GM23338 (cell line): ENCODE measurements at regions not wholly inside any gene's neighbourhood (a gene's known extent, or its start where the extent isn't known, plus 50 kb on each side); places are given as distances from the start of the nearest gene placed in this dataset.

ENCODE experiments used
- ATAC-seq: fragments of 200-7000 bp; cut with Tn5 transposase; 3 replicates; pipeline ENCODE4 v1.9.1; 2020
- DNase-seq: peaks from one replicate; pipeline ENCODE4 v3.0.0-alpha.2; 2015; ENCODE audit warnings: low spot score
- H2AFZ ChIP-seq: fragments of 200-600 bp; sonication (generic); 2 replicates; pipeline ENCODE4 v1.8.0; 2016; ENCODE audit warnings: antibody characterized with exemption, mild to moderate bottlenecking, moderate library complexity
- H3F3A ChIP-seq: fragments of 200-600 bp; sonication (generic); replicated peaks from 2 replicates; pipeline ENCODE4 v1.8.0; 2017; ENCODE audit warnings: antibody characterized with exemption, mixed run types, low read depth
- H3K27ac ChIP-seq: fragments of 200-600 bp; sonication (generic); 2 replicates; pipeline ENCODE4 v1.6.1; 2016; ENCODE audit warnings: low read depth
- H3K27me3 ChIP-seq: fragments of 200-600 bp; sonication (generic); 2 replicates; pipeline ENCODE4 v1.8.0; 2016; ENCODE audit warnings: mild to moderate bottlenecking, mixed run types, moderate library complexity; ENCODE audit not compliant: insufficient read depth
- H3K36me3 ChIP-seq: fragments of 200-600 bp; sonication (generic); 2 replicates; pipeline ENCODE4 v1.8.0; 2016; ENCODE audit warnings: mild to moderate bottlenecking; ENCODE audit not compliant: insufficient read depth
- H3K4me1 ChIP-seq: fragments of 200-600 bp; sonication (generic); 2 replicates; pipeline ENCODE4 v1.8.0; 2016; ENCODE audit warnings: mild to moderate bottlenecking, moderate library complexity; ENCODE audit not compliant: insufficient read depth
- H3K4me2 ChIP-seq: fragments of 200-600 bp; sonication (generic); 2 replicates; pipeline ENCODE4 v1.7.1; 2017; ENCODE audit warnings: mixed run types
- H3K4me3 ChIP-seq: fragments of 200-600 bp; sonication (generic); 2 replicates; pipeline ENCODE4 v1.6.1; 2016; ENCODE audit warnings: mixed run types
- H3K79me2 ChIP-seq: fragments of 200-600 bp; sonication (generic); replicated peaks from 2 replicates; pipeline ENCODE4 v1.8.0; 2017; ENCODE audit warnings: mild to moderate bottlenecking; ENCODE audit not compliant: insufficient read depth
- H3K9me2 ChIP-seq: fragments of 200-600 bp; sonication (generic); 2 replicates; pipeline ENCODE4 v1.8.0; 2017; ENCODE audit not compliant: insufficient read depth
- H4K20me1 ChIP-seq: fragments of 200-600 bp; sonication (generic); replicated peaks from 2 replicates; pipeline ENCODE4 v1.8.0; 2017; ENCODE audit warnings: mild to moderate bottlenecking; ENCODE audit not compliant: insufficient read depth
- H3K27ac Mint-ChIP-seq: 2 replicates; pipeline ENCODE4 v1.8.0; 2020; ENCODE audit warnings: inconsistent platforms, mild to moderate bottlenecking, moderate library complexity, mixed read lengths
- H3K27me3 Mint-ChIP-seq: 3 replicates; pipeline ENCODE4 v1.8.0; 2022; ENCODE audit warnings: low read depth, mild to moderate bottlenecking, moderate library complexity, mixed read lengths, inconsistent platforms; ENCODE audit not compliant: insufficient read depth, poor library complexity
- H3K36me3 Mint-ChIP-seq: 3 replicates; pipeline ENCODE4 v1.8.0; 2021; ENCODE audit warnings: low read depth, mild to moderate bottlenecking, inconsistent platforms, moderate library complexity, mixed read lengths
- H3K4me1 Mint-ChIP-seq: 3 replicates; pipeline ENCODE4 v1.8.0; 2020; ENCODE audit warnings: mild to moderate bottlenecking, inconsistent platforms, mixed read lengths
- H3K4me3 Mint-ChIP-seq: 3 replicates; pipeline ENCODE4 v1.8.0; 2021; ENCODE audit warnings: moderate library complexity, mild to moderate bottlenecking, inconsistent platforms, mixed read lengths
- H3K9me3 Mint-ChIP-seq: 3 replicates; pipeline ENCODE4 v1.8.0; 2020; ENCODE audit warnings: moderate library complexity, mild to moderate bottlenecking, inconsistent platforms, mixed read lengths
- CREB1 ChIP-seq: fragments of 250-450 bp; sonication (Bioruptor Pico); IDR thresholded peaks from 2 replicates; pipeline ENCODE4 v1.5.0; 2020; ENCODE audit warnings: low read depth, mild to moderate bottlenecking, moderate library complexity
- POLR2AphosphoS5 ChIP-seq: IDR thresholded peaks from 2 replicates; pipeline ENCODE4 v1.6.1; 2016; ENCODE audit warnings: antibody characterized with exemption, low read depth
- TF ChIP-seq, protein P1 (sequence below): fragments of 250-450 bp; sonication (Bioruptor Pico); IDR thresholded peaks from 2 replicates; pipeline ENCODE4 v1.5.0; 2020; ENCODE audit warnings: mild to moderate bottlenecking, moderate library complexity

DNA sequence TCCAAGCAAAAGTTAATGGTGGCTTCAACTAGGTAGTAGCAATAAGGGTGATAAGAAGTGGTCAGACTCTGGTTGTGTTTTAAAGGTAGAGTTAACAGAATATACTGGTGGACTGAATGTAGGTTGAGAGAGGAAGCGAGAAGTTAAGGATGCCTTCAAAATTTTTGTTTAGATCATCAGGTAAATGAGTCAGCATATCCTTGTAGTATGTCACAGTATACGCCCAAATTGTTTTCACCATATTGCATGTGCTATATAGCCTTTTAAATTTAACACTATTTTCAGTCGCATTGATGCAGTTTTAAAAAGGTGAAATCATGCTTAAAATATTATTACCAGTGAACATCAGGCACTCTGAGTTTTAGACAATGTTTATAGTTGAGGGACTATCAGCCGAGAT lies 74.6 kb downstream of the RBM11 start (continued):
- TF ChIP-seq, protein P1, sequence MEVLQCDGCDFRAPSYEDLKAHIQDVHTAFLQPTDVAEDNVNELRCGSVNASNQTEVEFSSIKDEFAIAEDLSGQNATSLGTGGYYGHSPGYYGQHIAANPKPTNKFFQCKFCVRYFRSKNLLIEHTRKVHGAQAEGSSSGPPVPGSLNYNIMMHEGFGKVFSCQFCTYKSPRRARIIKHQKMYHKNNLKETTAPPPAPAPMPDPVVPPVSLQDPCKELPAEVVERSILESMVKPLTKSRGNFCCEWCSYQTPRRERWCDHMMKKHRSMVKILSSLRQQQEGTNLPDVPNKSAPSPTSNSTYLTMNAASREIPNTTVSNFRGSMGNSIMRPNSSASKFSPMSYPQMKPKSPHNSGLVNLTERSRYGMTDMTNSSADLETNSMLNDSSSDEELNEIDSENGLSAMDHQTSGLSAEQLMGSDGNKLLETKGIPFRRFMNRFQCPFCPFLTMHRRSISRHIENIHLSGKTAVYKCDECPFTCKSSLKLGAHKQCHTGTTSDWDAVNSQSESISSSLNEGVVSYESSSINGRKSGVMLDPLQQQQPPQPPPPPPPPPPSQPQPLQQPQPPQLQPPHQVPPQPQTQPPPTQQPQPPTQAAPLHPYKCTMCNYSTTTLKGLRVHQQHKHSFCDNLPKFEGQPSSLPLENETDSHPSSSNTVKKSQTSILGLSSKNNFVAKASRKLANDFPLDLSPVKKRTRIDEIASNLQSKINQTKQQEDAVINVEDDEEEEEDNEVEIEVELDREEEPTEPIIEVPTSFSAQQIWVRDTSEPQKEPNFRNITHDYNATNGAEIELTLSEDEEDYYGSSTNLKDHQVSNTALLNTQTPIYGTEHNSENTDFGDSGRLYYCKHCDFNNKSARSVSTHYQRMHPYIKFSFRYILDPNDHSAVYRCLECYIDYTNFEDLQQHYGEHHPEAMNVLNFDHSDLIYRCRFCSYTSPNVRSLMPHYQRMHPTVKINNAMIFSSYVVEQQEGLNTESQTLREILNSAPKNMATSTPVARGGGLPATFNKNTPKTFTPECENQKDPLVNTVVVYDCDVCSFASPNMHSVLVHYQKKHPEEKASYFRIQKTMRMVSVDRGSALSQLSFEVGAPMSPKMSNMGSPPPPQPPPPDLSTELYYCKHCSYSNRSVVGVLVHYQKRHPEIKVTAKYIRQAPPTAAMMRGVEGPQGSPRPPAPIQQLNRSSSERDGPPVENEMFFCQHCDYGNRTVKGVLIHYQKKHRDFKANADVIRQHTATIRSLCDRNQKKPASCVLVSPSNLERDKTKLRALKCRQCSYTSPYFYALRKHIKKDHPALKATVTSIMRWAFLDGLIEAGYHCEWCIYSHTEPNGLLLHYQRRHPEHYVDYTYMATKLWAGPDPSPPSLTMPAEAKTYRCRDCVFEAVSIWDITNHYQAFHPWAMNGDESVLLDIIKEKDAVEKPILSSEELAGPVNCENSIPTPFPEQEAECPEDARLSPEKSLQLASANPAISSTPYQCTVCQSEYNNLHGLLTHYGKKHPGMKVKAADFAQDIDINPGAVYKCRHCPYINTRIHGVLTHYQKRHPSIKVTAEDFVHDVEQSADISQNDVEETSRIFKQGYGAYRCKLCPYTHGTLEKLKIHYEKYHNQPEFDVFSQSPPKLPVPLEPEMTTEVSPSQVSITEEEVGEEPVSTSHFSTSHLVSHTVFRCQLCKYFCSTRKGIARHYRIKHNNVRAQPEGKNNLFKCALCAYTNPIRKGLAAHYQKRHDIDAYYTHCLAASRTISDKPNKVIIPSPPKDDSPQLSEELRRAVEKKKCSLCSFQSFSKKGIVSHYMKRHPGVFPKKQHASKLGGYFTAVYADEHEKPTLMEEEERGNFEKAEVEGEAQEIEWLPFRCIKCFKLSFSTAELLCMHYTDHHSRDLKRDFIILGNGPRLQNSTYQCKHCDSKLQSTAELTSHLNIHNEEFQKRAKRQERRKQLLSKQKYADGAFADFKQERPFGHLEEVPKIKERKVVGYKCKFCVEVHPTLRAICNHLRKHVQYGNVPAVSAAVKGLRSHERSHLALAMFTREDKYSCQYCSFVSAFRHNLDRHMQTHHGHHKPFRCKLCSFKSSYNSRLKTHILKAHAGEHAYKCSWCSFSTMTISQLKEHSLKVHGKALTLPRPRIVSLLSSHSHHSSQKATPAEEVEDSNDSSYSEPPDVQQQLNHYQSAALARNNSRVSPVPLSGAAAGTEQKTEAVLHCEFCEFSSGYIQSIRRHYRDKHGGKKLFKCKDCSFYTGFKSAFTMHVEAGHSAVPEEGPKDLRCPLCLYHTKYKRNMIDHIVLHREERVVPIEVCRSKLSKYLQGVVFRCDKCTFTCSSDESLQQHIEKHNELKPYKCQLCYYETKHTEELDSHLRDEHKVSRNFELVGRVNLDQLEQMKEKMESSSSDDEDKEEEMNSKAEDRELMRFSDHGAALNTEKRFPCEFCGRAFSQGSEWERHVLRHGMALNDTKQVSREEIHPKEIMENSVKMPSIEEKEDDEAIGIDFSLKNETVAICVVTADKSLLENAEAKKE (CRISPR knock-in tag): no peak
- TF ChIP-seq POLR2AphosphoS5: no peak

DNA sequence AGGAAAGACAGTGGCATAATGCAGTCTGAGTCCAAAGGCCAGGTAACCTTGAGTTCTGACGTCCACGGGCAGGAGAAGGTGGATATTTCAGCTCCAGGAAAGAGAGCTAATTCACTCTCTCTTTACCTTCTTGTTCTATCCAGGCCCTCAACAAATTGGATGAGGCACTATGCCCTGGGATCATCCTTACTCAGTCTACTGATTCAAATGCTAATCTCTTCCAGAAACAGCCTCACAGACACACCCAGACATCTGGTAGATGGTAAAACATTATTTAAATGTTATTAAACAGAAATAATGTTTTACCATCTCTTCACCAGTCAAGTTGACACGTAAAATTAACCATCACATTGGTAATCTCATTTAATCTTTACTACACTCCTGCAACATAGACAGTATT lies 73.0 kb downstream of the RBM11 start:
- no peak overlapping the region for H3K4me3 Mint-ChIP-seq
- no peaks in the 10 kb centered on the region for H4K20me1 ChIP-seq
- no peak overlapping the region for H3K27ac Mint-ChIP-seq
- H3K4me1 ChIP-seq: no peaks in the 10 kb centered on the region
- H2AFZ ChIP-seq: no peak overlapping the region
- no peaks in the 10 kb centered on the region for H3K27me3 ChIP-seq
- TF ChIP-seq CREB1 (CRISPR knock-in tag) (no peak), POLR2AphosphoS5 (no peak)
- TF ChIP-seq, protein P1 (CRISPR knock-in tag): no peak
- no peaks in the 10 kb centered on the region for H3K36me3 ChIP-seq
- no peak overlapping the region for H3K27ac ChIP-seq
- H3K79me2 ChIP-seq: no peaks in the 10 kb centered on the region
- no peaks in the 10 kb centered on the region for H3K27me3 Mint-ChIP-seq
- H3F3A ChIP-seq: no peaks in the 10 kb centered on the region
- DNase-seq (no peak), ATAC-seq (no peak)
- H3K4me3 ChIP-seq: no peak overlapping the region
- no peak overlapping the region for H3K4me2 ChIP-seq
- H3K9me3 Mint-ChIP-seq: no peaks in the 10 kb centered on the region
- H3K36me3 Mint-ChIP-seq: no peaks in the 10 kb centered on the region
- H3K9me2 ChIP-seq: no peaks in the 10 kb centered on the region; the same call in 1 of the 2 replicates
- H3K4me1 Mint-ChIP-seq: no peaks in the 10 kb centered on the region
